ENCODE measurements at regions not wholly inside any gene's neighbourhood (a gene's known extent, or its start where the extent isn't known, plus 50 kb on each side); places are given as distances from the start of the nearest gene placed in this dataset.

GRCh38 chr5:167759057-167759821, 532.2 kb upstream of the WWC1 start:
- DNase-seq (ENCODE audit: low read depth): peak; percentile 42

GRCh38 chr5:167763772-167764171, 527.7 kb upstream of the WWC1 start:
- DNase-seq (ENCODE audit: low read depth): no peak

GRCh38 chr5:167764641-167765289, 526.7 kb upstream of the WWC1 start:
- DNase-seq (ENCODE audit: low read depth): no peak

- no peak for DNase-seq (ENCODE audit: low read depth)
These were observed 526.1 kb upstream of the WWC1 start for GRCh38 chr5:167765352-167765751.

GRCh38 chr5:167766957-167767356, 524.5 kb upstream of the WWC1 start:
- DNase-seq (ENCODE audit: low read depth): no peak

- DNase-seq (ENCODE audit: low read depth): no peak
These were observed 523.6 kb upstream of the WWC1 start for GRCh38 chr5:167767795-167768194.

GRCh38 chr5:167769846-167770413, 521.5 kb upstream of the WWC1 start:
- DNase-seq (ENCODE audit: low read depth): no peak

GRCh38 chr5:167770461-167770860, 521.0 kb upstream of the WWC1 start:
- peak; percentile 36 for DNase-seq (ENCODE audit: low read depth)

- DNase-seq (ENCODE audit: low read depth): no peak
These were observed 519.9 kb upstream of the WWC1 start for GRCh38 chr5:167771571-167771970.

GRCh38 chr5:167773668-167774301, 517.7 kb upstream of the WWC1 start:
- no peak for DNase-seq (ENCODE audit: low read depth)

- DNase-seq (ENCODE audit: low read depth): peak; percentile 51
These were observed 513.7 kb upstream of the WWC1 start for GRCh38 chr5:167777746-167778145.

GRCh38 chr5:167778228-167778627, 513.2 kb upstream of the WWC1 start:
- DNase-seq (ENCODE audit: low read depth): no peak

GRCh38 chr5:167779644-167780043, 511.8 kb upstream of the WWC1 start:
- DNase-seq (ENCODE audit: low read depth): no peak

GRCh38 chr5:167780177-167780576, 511.3 kb upstream of the WWC1 start:
- no peak for DNase-seq (ENCODE audit: low read depth)

GRCh38 chr5:167783145-167783817, 508.2 kb upstream of the WWC1 start:
- DNase-seq (ENCODE audit: low read depth): no peak

GRCh38 chr5:167785106-167785505, 506.3 kb upstream of the WWC1 start:
- no peak for DNase-seq (ENCODE audit: low read depth)

- no peak for DNase-seq (ENCODE audit: low read depth)
These were observed 505.5 kb upstream of the WWC1 start for GRCh38 chr5:167785901-167786300.

- DNase-seq (ENCODE audit: low read depth): no peak
These were observed 504.4 kb upstream of the WWC1 start for GRCh38 chr5:167786871-167787578.

GRCh38 chr5:167790045-167790444, 501.4 kb upstream of the WWC1 start:
- DNase-seq (ENCODE audit: low read depth): no peak

- peak; percentile 4 for DNase-seq (ENCODE audit: low read depth)
These were observed 500.8 kb upstream of the WWC1 start for GRCh38 chr5:167790462-167791260.

Measured in LHCN-M2 (cell line).